IMR-90 (cell line): ENCODE measurements at regions not wholly inside any gene's neighbourhood (a gene's known extent, or its start where the extent isn't known, plus 50 kb on each side); places are given as distances from the start of the nearest gene placed in this dataset.

Experiments
- ATAC-seq: fragments of 200-7000 bp; cut with Tn5 transposase; 2 replicates; pipeline ENCODE4 v1.9.1; 2020; ENCODE audit warnings: low read depth, mild to moderate bottlenecking, moderate library complexity
- BruUV-seq: library from RNA; stranded (reverse); fragments of 400-500 nt; replicated peaks from 2 replicates; lab custom pipeline; 2021; lab: Mats Ljungman, UMichigan
- CTCF ChIA-PET: fragments of 300-600 bp; formaldehyde crosslinking; extraction: SDS; loops from one replicate; lab custom pipeline; 2021; ENCODE audit warnings: antibody characterized with exemption; lab: Yijun Ruan, JAX
- POLR2A ChIA-PET: fragments of 300-600 bp; sonication (Branson Sonifier 250); formaldehyde crosslinking; loops from one replicate; lab custom pipeline; 2022; ENCODE audit warnings: antibody characterized with exemption; ENCODE audit not compliant: unreplicated experiment; lab: Charles Lee
- DNase-seq: peaks from one replicate; pipeline ENCODE4 v3.0.0; 2013
- H2AFZ ChIP-seq: replicated peaks from 2 replicates; pipeline ENCODE3; 2013; ENCODE audit warnings: low read length, mild to moderate bottlenecking; ENCODE audit not compliant: poor library complexity
- H2AK5ac ChIP-seq: 2 replicates; pipeline ENCODE4 v1.6.1; 2013; ENCODE audit warnings: low read depth, low read length, inconsistent platforms
- H2AK9ac ChIP-seq: replicated peaks from 2 replicates; pipeline ENCODE3; 2013; ENCODE audit warnings: mild to moderate bottlenecking, low read depth, low read length, moderate library complexity; ENCODE audit not compliant: poor library complexity
- H2BK120ac ChIP-seq: 2 replicates; pipeline ENCODE4 v1.6.1; 2013; ENCODE audit warnings: low read depth, low read length, inconsistent platforms
- H2BK15ac ChIP-seq: 3 replicates; pipeline ENCODE4 v1.6.1; 2013; ENCODE audit warnings: low read depth, low read length, inconsistent platforms
- H2BK20ac ChIP-seq: 2 replicates; pipeline ENCODE4 v1.6.1; 2013; ENCODE audit warnings: low read depth, mild to moderate bottlenecking, inconsistent platforms, low read length, moderate library complexity
- H2BK5ac ChIP-seq: 2 replicates; pipeline ENCODE4 v1.6.1; 2013; ENCODE audit warnings: mild to moderate bottlenecking, low read depth, low read length, inconsistent platforms; ENCODE audit not compliant: poor library complexity, severe bottlenecking
- H3K14ac ChIP-seq: replicated peaks from 2 replicates; pipeline ENCODE4 v1.6.1; 2013; ENCODE audit warnings: low read depth, low read length, inconsistent platforms
- H3K18ac ChIP-seq: 2 replicates; pipeline ENCODE4 v1.6.1; 2013; ENCODE audit warnings: low read depth, low read length, control low read depth
- H3K23ac ChIP-seq: 2 replicates; pipeline ENCODE4 v1.6.1; 2013; ENCODE audit warnings: low read depth, low read length, inconsistent platforms
- H3K27ac ChIP-seq: 2 replicates; pipeline ENCODE4 v1.5.1; 2013; ENCODE audit warnings: mild to moderate bottlenecking, control low read depth, low read length; ENCODE audit not compliant: insufficient read depth
- H3K27me3 ChIP-seq: 2 replicates; pipeline ENCODE4 v1.6.1; 2013; ENCODE audit warnings: low read length; ENCODE audit not compliant: control insufficient read depth, insufficient read depth
- H3K36me3 ChIP-seq: 2 replicates; pipeline ENCODE4 v1.6.1; 2013; ENCODE audit warnings: low read length, mixed read lengths; ENCODE audit not compliant: control insufficient read depth, insufficient read depth
- H3K4ac ChIP-seq: 2 replicates; pipeline ENCODE4 v1.6.1; 2013; ENCODE audit warnings: low read depth, low read length, inconsistent platforms
- H3K4me1 ChIP-seq: 2 replicates; pipeline ENCODE4 v1.6.1; 2013; ENCODE audit warnings: low read length, mixed read lengths; ENCODE audit not compliant: control insufficient read depth, insufficient read depth
- H3K4me2 ChIP-seq: 2 replicates; pipeline ENCODE4 v1.6.1; 2013; ENCODE audit warnings: low read depth, mild to moderate bottlenecking, control low read depth, low read length, moderate library complexity
- H3K4me3 ChIP-seq: 2 replicates; pipeline ENCODE4 v1.5.1; 2013; ENCODE audit warnings: low read depth, mild to moderate bottlenecking, control low read depth, low read length, moderate library complexity; ENCODE audit not compliant: insufficient read depth
- H3K56ac ChIP-seq: 2 replicates; pipeline ENCODE4 v1.6.1; 2013; ENCODE audit warnings: low read length, inconsistent platforms; ENCODE audit not compliant: insufficient read depth; ENCODE audit errors: extremely low read depth
- H3K79me1 ChIP-seq, 2 experiments: 2 replicates each; pipeline ENCODE4 v1.6.1; 2013; ENCODE audit warnings: low read length in 2 of 2, inconsistent platforms in 1 of 2, low read depth in 1 of 2
- H3K9ac ChIP-seq: 2 replicates; pipeline ENCODE4 v1.6.1; 2013; ENCODE audit warnings: low read depth, low read length, control low read depth
- H3K9me1 ChIP-seq: 2 replicates; pipeline ENCODE4 v1.6.1; 2013; ENCODE audit warnings: low read length, inconsistent platforms; ENCODE audit not compliant: insufficient read depth
- H3K9me3 ChIP-seq: 2 replicates; pipeline ENCODE4 v1.6.1; 2013; ENCODE audit warnings: low read length; ENCODE audit not compliant: control insufficient read depth, insufficient read depth
- H4K20me1 ChIP-seq: 2 replicates; pipeline ENCODE4 v1.6.1; 2013; ENCODE audit warnings: low read length, inconsistent platforms; ENCODE audit not compliant: insufficient read depth
- H4K5ac ChIP-seq: 2 replicates; pipeline ENCODE4 v1.6.1; 2013; ENCODE audit warnings: mild to moderate bottlenecking, low read depth, low read length, control low read depth
- H4K8ac ChIP-seq, 2 experiments: 2 replicates each; pipeline ENCODE4 v1.6.1; 2013; ENCODE audit warnings: low read depth in 2 of 2, low read length in 2 of 2, control low read depth in 1 of 2, inconsistent platforms in 1 of 2
- H4K91ac ChIP-seq: 2 replicates; pipeline ENCODE4 v1.6.1; 2013; ENCODE audit warnings: low read depth, low read length, inconsistent platforms; ENCODE audit not compliant: insufficient read depth
- MAFK ChIP-seq: IDR thresholded peaks from 2 replicates; pipeline ENCODE4 v1.6.1; 2012; ENCODE audit warnings: low read depth, low read length, improper control_type of control experiment
- RCOR1 ChIP-seq: IDR thresholded peaks from 2 replicates; pipeline ENCODE4 v1.6.1; 2012; ENCODE audit warnings: mild to moderate bottlenecking, low read length, improper control_type of control experiment; ENCODE audit not compliant: insufficient replicate concordance
- dilution Hi-C: fragments of 300-500 bp; cut with HindIII; formaldehyde crosslinking; loops from one replicate; pipeline ENCODE4 v1.14.3; 2018; ENCODE audit warnings: low sequenced_read_pairs; ENCODE audit not compliant: unreplicated experiment
- in situ Hi-C: fragments of 300-500 bp; cut with MboI; formaldehyde crosslinking; loops from 3 replicates; pipeline ENCODE4 v1.14.3; 2019; ENCODE audit warnings: low sequenced_read_pairs, inconsistent platforms, mixed read lengths
- intact Hi-C: fragments of 100-400 bp; cut with micrococcal nuclease; formaldehyde crosslinking; loops from 2 replicates; pipeline ENCODE4 v1.10.0; 2022

DNA sequence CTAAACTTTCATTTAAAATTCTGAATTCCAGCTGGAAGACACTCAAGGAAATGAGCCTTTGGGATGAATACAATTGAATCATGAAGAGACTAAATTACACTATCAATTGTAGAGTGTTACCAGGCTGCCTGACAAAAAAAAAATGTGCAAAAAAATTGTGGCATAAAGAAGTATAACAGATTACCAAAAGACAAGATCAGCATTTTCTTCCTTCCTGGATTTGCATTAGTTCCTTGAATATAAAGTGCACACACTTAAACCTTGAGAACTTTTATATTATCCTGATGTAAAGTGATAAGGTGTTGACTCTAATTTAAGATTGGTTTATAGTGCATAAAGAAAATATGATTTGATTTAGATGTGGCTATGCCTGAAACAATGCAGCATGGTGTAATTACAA, 412.7 kb upstream of the KLF6 start:
- no peak overlapping the region for H2BK15ac ChIP-seq
- no peak overlapping the region for H2BK120ac ChIP-seq
- H4K8ac ChIP-seq = no peak overlapping the region
- TF ChIP-seq MAFK (peak; percentile 43; the same call in 1 of the 2 replicates), RCOR1 (no peak)
- H3K4ac ChIP-seq = no peak overlapping the region
- H4K20me1 ChIP-seq = no peaks in the 10 kb centered on the region
- no peak for DNase-seq
- H2AFZ ChIP-seq = no peak overlapping the region
- no peaks in the 10 kb centered on the region for H3K79me1 ChIP-seq
- no peak overlapping the region for H3K56ac ChIP-seq
- H3K4me1 ChIP-seq = peaks cover 4% of the 10 kb centered on the region; the same call in 1 of the 2 replicates
- no peak overlapping the region for H4K5ac ChIP-seq
- no peak overlapping the region for H2AK9ac ChIP-seq
- no peak overlapping the region for H3K4me3 ChIP-seq
- POLR2A ChIA-PET = no interaction called here
- no peak overlapping the region for H3K9ac ChIP-seq
- intact Hi-C loops = no loop called here
- no peak overlapping the region for H3K23ac ChIP-seq
- no peak overlapping the region for H3K27ac ChIP-seq
- no peak overlapping the region for H2BK20ac ChIP-seq
- ATAC-seq = no peak
- H4K91ac ChIP-seq = no peak overlapping the region
- no peak overlapping the region for H3K18ac ChIP-seq
- no peak overlapping the region for H3K4me2 ChIP-seq
- 0 out of 2 replicates have a peak, but pooled peaks cover 3% of the 10 kb centered on the region for H3K9me1 ChIP-seq
- dilution Hi-C loops = no loop called here
- H2BK5ac ChIP-seq = no peak overlapping the region
- CTCF ChIA-PET = interaction anchor here (0.6 kb wide), 1 partner anchor 585 kb away, joined by 9 read pairs; no protein-coding TSS in a partner anchor
- H3K9me3 ChIP-seq = no peaks in the 10 kb centered on the region
- in situ Hi-C loops = no loop called here
- H3K27me3 ChIP-seq = no peaks in the 10 kb centered on the region
- no TSS peak for BruUV-seq
- no peak overlapping the region for H3K14ac ChIP-seq
- no peak overlapping the region for H2AK5ac ChIP-seq
- no peaks in the 10 kb centered on the region for H3K36me3 ChIP-seq
